Left lung (tissue), 4 donors: ENCODE measurements at regions not wholly inside any gene's neighbourhood (a gene's known extent, or its start where the extent isn't known, plus 50 kb on each side); places are given as distances from the start of the nearest gene placed in this dataset.

Experiments used
- ATAC-seq: fragments of 200-7000 bp; cut with Tn5 transposase; one replicate; pipeline ENCODE4 v1.9.1; 2020; ENCODE audit warnings: moderate library complexity
- DNase-seq, 4 donors: peaks; one replicate each; pipeline ENCODE4 v3.0.0-alpha.2; 2013 to 2020
- H3K27ac ChIP-seq, 2 donors: fragments of 200-600 bp; sonication (generic) in 1 of 2; one replicate each; pipeline versions ENCODE4 v1.5.0 to v1.8.0; 2020 to 2021
- H3K27me3 ChIP-seq, 2 donors: fragments of 200-600 bp; sonication (generic) in 1 of 2; one replicate each; pipeline versions ENCODE4 v1.5.0 to v1.8.0; 2020 to 2021
- H3K36me3 ChIP-seq, 2 donors: fragments of 200-600 bp; sonication (generic) in 1 of 2; one replicate each; pipeline versions ENCODE4 v1.5.0 to v1.8.0; 2020 to 2021
- H3K4me1 ChIP-seq, 2 donors: fragments of 200-600 bp; one replicate each; pipeline ENCODE4 v1.8.0; 2021
- H3K4me3 ChIP-seq, 2 donors: fragments of 200-600 bp; sonication (generic) in 1 of 2; one replicate each; pipeline versions ENCODE4 v1.5.0 to v1.8.0; 2020 to 2021; ENCODE audit warnings: mild to moderate bottlenecking in 1 of 2
- H3K9me3 ChIP-seq, 2 donors: fragments of 200-600 bp; sonication (generic) in 1 of 2; one replicate each; pipeline versions ENCODE4 v1.5.0 to v1.8.0; 2020 to 2021
- CTCF ChIP-seq, 2 donors: fragments of 200-600 bp; sonication (generic) in 1 of 2; IDR thresholded peaks; one replicate each; pipeline versions ENCODE4 v1.5.0 to v1.8.0; 2021; ENCODE audit warnings: antibody characterized with exemption in 2 of 2
- intact Hi-C, 2 donors: fragments of 100-400 bp; cut with DNase I; formaldehyde crosslinking; loops; one replicate each; pipeline versions ENCODE4 v1.11.2 to v1.14.2; 2022
- donor health status: DM: no; HTN: yes; CAD: no.
- donor health status: DM: no; HTN: no; CAD: no.

GRCh38 chr2:150630587-150631235, 143.2 kb upstream of the RND3 start:
- ATAC-seq (no peak), DNase-seq (no peak)
- H3K27ac ChIP-seq, result no peak overlapping the region
- intact Hi-C loops, result no loop called here
- no peaks in the 10 kb centered on the region for H3K4me1 ChIP-seq
- H3K36me3 ChIP-seq, result no peaks in the 10 kb centered on the region
- H3K27me3 ChIP-seq, result no peaks in the 10 kb centered on the region
- H3K9me3 ChIP-seq, result no peaks in the 10 kb centered on the region
- H3K4me3 ChIP-seq, result no peak overlapping the region
- no peak for TF ChIP-seq CTCF (IDR thresholded peaks at IDR 0.05)

GRCh38 chr2:150627526-150627925, 140.1 kb upstream of the RND3 start:
- intact Hi-C loops, result no loop called here
- H3K27ac ChIP-seq, result no peak overlapping the region
- no peak for DNase-seq
- H3K4me1 ChIP-seq, result no peaks in the 10 kb centered on the region
- H3K27me3 ChIP-seq, result no peaks in the 10 kb centered on the region
- TF ChIP-seq CTCF (IDR thresholded peaks at IDR 0.05), result no peak
- ATAC-seq, result no peak
- H3K4me3 ChIP-seq, result no peak overlapping the region
- H3K9me3 ChIP-seq, result no peaks in the 10 kb centered on the region
- H3K36me3 ChIP-seq, result no peaks in the 10 kb centered on the region

- TF ChIP-seq CTCF (IDR thresholded peaks at IDR 0.05), result no peak
- H3K27me3 ChIP-seq, result no peaks in the 10 kb centered on the region
- DNase-seq (no peak), ATAC-seq (no peak)
- no peaks in the 10 kb centered on the region for H3K36me3 ChIP-seq
- no peaks in the 10 kb centered on the region for H3K9me3 ChIP-seq
- H3K4me3 ChIP-seq, result no peak overlapping the region
- intact Hi-C loops, result no loop called here
- H3K4me1 ChIP-seq, result no peaks in the 10 kb centered on the region
- H3K27ac ChIP-seq, result no peak overlapping the region
Measured at GRCh38 chr2:150626934-150627411, 139.5 kb upstream of the RND3 start.

GRCh38 chr2:150625741-150626140, 138.3 kb upstream of the RND3 start:
- no peaks in the 10 kb centered on the region for H3K4me1 ChIP-seq
- intact Hi-C loops, result no loop called here
- no peak overlapping the region for H3K27ac ChIP-seq
- H3K36me3 ChIP-seq, result no peaks in the 10 kb centered on the region
- TF ChIP-seq CTCF (IDR thresholded peaks at IDR 0.05), result no peak
- DNase-seq (no peak), ATAC-seq (no peak)
- no peaks in the 10 kb centered on the region for H3K27me3 ChIP-seq
- H3K9me3 ChIP-seq, result no peaks in the 10 kb centered on the region
- H3K4me3 ChIP-seq, result no peak overlapping the region

- ATAC-seq, result no peak
- H3K27ac ChIP-seq, result no peak overlapping the region
- no peaks in the 10 kb centered on the region for H3K27me3 ChIP-seq
- H3K9me3 ChIP-seq, result no peaks in the 10 kb centered on the region
- intact Hi-C loops, result no loop called here
- DNase-seq, result no peak
- no peaks in the 10 kb centered on the region for H3K4me1 ChIP-seq
- H3K4me3 ChIP-seq, result no peak overlapping the region
- H3K36me3 ChIP-seq, result no peaks in the 10 kb centered on the region
- TF ChIP-seq CTCF (IDR thresholded peaks at IDR 0.05), result no peak
Measured at GRCh38 chr2:150625303-150625702, 137.8 kb upstream of the RND3 start.
